GM13976 (cell line): ENCODE measurements at regions not wholly inside any gene's neighbourhood (a gene's known extent, or its start where the extent isn't known, plus 50 kb on each side); places are given as distances from the start of the nearest gene placed in this dataset.

Source experiments
- DNase-seq: peaks from one replicate; pipeline ENCODE4 v3.0.0; 2012; ENCODE audit warnings: low spot score
- in situ Hi-C: fragments of 300-500 bp; cut with MboI; formaldehyde crosslinking; loops from one replicate; pipeline ENCODE4 v1.12.0; 2022; ENCODE audit warnings: low sequenced_read_pairs, mixed read lengths, inconsistent platforms; ENCODE audit not compliant: unreplicated experiment
- TF ChIP-seq, protein P1 (sequence below): IDR thresholded peaks from 2 replicates; pipeline ENCODE4 v1.5.1; 2012; ENCODE audit warnings: borderline replicate concordance, mild to moderate bottlenecking; ENCODE audit not compliant: insufficient read depth; ENCODE audit errors: extremely low read depth, missing control alignments, control extremely low read depth

DNA sequence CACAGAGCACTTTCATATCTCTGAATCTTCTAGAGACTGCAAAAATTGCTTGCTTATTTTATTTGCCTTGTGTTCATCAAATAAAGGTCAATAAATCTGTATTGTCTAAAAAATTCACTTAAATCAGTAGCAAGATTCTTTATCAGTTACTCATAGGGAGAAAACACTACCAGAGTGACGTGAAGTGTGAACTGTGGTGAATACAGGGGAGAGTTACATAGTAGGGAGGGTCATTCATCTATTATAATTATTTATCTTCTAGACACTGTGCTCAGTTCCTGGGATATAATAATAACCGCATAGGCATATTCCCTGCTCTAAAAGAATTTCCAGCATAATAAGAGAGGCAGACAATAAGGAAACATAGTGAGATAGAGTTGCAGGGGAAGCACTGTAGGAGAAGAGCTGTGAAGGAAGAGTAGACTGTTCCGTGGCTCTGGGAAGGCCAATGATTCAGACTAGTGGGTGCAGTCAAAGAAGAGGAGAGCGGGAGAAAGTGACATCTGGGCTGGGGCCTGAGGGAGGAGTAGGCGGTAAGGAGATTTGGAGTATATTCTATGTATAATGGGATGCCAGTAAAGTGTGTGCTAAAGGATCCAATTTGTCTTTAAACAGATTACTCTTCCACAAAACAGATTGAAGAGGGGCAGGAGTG, 84.0 kb upstream of the TDRD3 start:
- TF ChIP-seq, protein P1, sequence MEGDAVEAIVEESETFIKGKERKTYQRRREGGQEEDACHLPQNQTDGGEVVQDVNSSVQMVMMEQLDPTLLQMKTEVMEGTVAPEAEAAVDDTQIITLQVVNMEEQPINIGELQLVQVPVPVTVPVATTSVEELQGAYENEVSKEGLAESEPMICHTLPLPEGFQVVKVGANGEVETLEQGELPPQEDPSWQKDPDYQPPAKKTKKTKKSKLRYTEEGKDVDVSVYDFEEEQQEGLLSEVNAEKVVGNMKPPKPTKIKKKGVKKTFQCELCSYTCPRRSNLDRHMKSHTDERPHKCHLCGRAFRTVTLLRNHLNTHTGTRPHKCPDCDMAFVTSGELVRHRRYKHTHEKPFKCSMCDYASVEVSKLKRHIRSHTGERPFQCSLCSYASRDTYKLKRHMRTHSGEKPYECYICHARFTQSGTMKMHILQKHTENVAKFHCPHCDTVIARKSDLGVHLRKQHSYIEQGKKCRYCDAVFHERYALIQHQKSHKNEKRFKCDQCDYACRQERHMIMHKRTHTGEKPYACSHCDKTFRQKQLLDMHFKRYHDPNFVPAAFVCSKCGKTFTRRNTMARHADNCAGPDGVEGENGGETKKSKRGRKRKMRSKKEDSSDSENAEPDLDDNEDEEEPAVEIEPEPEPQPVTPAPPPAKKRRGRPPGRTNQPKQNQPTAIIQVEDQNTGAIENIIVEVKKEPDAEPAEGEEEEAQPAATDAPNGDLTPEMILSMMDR, result no peak
- in situ Hi-C loops, result no loop called here
- DNase-seq, result no peak

GRCh38 chr13:60318186-60318585, 78.8 kb upstream of the TDRD3 start:
- in situ Hi-C loops, result no loop called here
- DNase-seq, result no peak
- TF ChIP-seq, protein P1, result no peak

DNA sequence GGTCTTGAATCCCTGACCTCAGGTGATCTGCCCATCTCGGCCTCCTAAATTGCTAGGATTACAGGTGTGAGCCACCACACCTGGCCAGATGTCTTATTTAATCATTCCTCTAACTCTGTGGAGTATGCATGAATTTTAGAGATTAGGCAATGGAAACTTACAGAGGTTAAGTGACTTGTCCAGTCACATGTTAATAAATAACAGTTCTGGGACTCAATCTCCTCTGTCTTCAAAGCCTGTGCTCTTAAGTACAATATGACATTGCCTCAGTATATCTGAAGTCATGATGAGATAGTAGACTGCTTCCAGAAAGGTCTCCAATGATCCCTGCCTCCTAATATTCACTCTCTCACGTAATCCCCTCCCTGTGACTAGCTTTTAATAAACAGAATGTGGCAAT, 72.9 kb upstream of the TDRD3 start:
- in situ Hi-C loops, result no loop called here
- no peak for DNase-seq
- TF ChIP-seq, protein P1, result no peak

DNA sequence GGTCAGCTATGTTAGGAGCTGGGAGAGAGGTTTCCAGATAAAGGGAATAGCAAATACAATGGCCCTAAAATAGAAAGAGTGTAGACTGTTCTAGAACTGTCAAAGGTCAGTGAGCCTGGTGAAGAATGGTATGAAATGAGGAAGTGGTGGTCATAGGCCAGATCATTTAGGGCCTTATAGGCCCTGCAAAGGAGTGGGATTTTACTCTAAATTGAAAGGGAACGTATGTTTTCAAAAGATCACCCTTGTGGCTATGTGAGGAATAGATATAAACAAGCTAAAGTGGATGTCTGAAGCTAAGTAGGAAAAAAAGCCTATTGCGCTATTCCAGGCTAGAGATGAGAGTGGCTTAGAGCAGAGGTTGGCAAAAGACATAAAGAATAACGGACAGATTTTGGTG, 70.7 kb upstream of the TDRD3 start:
- TF ChIP-seq, protein P1, result no peak
- in situ Hi-C loops, result loop anchor here (25.0 kb wide), 1 partner anchor 939 kb away; no protein-coding TSS in a partner anchor
- DNase-seq, result no peak

- in situ Hi-C loops, result loop anchor here (25.0 kb wide), 1 partner anchor 940 kb away; no protein-coding TSS in a partner anchor
- TF ChIP-seq, protein P1, result no peak
Observed at GRCh38 chr13:60327511-60327910, 69.5 kb upstream of the TDRD3 start.

DNA sequence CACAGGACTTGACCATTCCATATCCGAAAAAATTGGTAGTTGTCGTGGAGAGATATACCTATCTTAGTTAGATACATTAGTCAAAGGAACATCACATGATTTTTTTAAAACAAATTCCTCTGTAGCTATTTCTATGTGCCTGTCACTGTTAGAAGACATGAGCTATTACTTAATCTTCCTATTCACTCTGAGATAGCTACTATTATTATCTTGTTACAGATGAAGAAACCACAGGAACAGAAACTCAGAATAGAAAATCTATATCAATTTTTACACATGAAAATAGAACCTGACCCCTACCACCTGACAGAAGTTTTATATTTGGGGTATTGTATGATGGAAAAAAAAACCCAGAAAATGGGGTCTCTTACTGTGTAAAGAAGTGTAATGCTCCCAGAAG, 68.9 kb upstream of the TDRD3 start:
- peak; percentile 26 for DNase-seq
- TF ChIP-seq, protein P1, result no peak
- in situ Hi-C loops, result loop anchor here (25.0 kb wide), 1 partner anchor 941 kb away; no protein-coding TSS in a partner anchor

More at GRCh38 chr13:60327511-60327910, 69.5 kb upstream of the TDRD3 start:
- DNase-seq, result no peak
